ENCODE measurements at regions not wholly inside any gene's neighbourhood (a gene's known extent, or its start where the extent isn't known, plus 50 kb on each side); places are given as distances from the start of the nearest gene placed in this dataset.

DNA sequence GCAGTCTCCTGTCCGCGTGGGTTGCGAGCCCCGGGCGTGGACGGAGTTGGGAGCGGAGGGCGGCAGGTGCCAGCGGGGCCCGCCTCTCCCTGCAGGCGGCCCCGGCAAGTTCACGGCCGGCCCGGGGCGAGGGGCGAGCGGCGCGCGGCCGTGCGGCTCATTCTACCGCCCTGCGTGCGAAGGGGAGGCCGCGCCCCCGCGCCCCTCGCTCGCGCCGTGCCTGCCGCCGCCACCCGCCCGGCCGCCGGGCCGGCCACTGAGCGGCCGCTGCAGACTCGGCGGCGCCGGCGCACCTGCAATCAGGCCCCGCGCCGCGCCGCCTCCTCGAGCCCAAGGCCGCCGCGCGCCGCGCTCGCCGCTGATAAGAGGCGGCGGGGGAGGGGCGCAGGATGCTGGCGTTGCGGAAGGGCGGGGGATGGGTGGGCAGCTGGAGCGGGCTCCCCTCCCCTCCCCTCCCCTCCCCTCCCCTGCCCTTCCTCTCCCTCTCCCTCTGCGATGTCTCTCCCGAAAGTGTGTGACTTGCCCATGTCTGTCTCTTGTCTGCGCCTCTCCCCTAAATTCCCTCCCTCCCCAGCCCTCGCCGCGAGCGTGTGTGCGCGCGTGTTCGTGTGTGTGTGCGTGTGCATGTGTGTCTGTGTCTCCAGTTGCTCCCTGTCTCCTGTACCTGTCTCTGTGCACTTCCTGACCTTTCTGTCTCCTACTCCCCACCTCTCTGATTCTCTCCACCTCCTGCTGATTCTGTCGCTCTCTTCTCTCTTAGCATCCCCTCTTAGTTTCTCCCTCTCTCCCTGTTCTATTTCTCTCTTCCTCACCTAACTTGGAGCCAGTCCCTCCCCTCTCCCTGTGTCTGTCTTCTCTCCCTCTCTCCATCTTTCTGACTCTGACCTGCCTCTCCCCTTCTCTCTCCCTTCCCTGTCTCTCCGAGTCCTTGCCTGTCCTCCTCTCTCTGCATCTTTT, 768.1 kb upstream of the TBX3 start:
- 7 to 22% methylated on average over 11 to 39 of the region's 83 CpGs for WGBS, 2 donors
- intact Hi-C loops (cut with DNase I; ENCODE audit: low total_unique reads), result no loop called here
- TF ChIP-seq CTCF (IDR thresholded peaks at IDR 0.05), result no peak
- TF ChIP-seq POLR2A (IDR thresholded peaks at IDR 0.05), result no peak
- DNase-seq (ENCODE audit: low spot score in 2 of 2), result no peak
- no peak overlapping the region for H3K4me3 ChIP-seq (ENCODE audit: low read depth, poor library complexity, severe bottlenecking)

DNA sequence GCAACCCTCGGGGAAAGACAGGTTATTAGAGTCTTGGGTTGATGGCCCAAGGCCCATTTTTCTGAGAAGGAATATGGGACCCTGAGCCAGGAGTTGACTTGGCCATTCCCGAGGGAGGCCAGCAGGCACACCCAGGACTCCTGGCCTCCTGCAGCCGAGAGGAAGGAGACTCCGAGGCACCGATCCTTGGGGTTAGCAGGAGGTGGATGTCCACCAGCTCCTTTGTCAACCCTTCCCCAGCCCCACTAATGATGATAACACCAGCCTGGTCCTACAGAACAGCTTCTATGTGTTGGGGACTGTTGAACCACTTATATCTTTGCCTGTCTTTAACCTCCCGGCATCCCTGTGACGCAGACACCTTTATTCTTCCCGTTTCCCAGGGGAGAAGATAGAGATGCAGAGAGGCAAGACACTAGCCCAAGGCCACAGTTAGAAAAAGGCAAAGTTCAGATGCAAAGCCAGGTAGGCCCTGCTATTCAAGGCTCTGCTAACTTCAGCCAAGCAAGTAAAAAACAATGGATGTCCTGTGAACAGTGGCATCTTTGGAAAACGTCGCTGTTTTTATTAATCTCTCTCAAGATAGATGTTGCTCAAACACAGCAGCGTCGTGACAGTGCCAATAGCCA, 767.3 kb upstream of the TBX3 start:
- no peak for TF ChIP-seq POLR2A (IDR thresholded peaks at IDR 0.05)
- TF ChIP-seq CTCF (IDR thresholded peaks at IDR 0.05), result no peak
- intact Hi-C loops (cut with DNase I; ENCODE audit: low total_unique reads), result no loop called here
- no peak overlapping the region for H3K4me3 ChIP-seq (ENCODE audit: low read depth, poor library complexity, severe bottlenecking)
- no peak for DNase-seq (ENCODE audit: low spot score in 2 of 2)
- WGBS, 2 donors, result 60 to 63% methylated on average over 12 of the region's 12 CpGs

DNA sequence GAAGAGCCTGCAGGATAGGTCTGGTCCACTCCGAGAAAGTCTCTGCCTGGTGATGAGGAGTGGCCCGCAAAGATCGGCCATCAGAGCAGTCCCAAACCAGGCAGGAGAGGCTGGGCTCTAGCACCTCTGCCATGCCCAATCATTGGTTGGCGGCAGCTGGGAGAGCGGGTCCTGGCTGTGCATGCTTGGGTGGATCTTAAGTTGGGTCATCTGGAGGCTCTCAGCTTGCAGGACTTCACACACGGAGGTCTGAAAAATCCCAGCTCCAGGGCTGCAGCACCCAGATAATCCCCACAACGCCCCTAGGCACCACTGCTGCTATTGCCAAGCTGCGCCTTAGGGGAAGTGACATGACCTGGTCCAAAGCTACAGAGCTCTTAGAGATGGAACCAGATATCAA, 766.7 kb upstream of the TBX3 start:
- no peak for DNase-seq (ENCODE audit: low spot score in 2 of 2)

GRCh38 chr12:115450017-115450416, 766.0 kb upstream of the TBX3 start:
- intact Hi-C loops (cut with DNase I; ENCODE audit: low total_unique reads), result no loop called here
- TF ChIP-seq POLR2A (IDR thresholded peaks at IDR 0.05) (no peak), CTCF (IDR thresholded peaks at IDR 0.05) (no peak)
- H3K4me3 ChIP-seq (ENCODE audit: low read depth, poor library complexity, severe bottlenecking), result no peak overlapping the region
- 72 to 96% methylated on average over 3 of the region's 3 CpGs for WGBS, 2 donors
- no peak for DNase-seq (ENCODE audit: low spot score in 2 of 2)

More for the DNA sequence above, 766.7 kb upstream of the TBX3 start:
- intact Hi-C loops (cut with DNase I; ENCODE audit: low total_unique reads), result no loop called here
- TF ChIP-seq POLR2A (IDR thresholded peaks at IDR 0.05) (no peak), CTCF (IDR thresholded peaks at IDR 0.05) (no peak)
- H3K4me3 ChIP-seq (ENCODE audit: low read depth, poor library complexity, severe bottlenecking), result no peak overlapping the region
- 90 to 95% methylated on average over 7 to 8 of the region's 8 CpGs for WGBS, 2 donors

- TF ChIP-seq POLR2A (IDR thresholded peaks at IDR 0.05), result no peak
- no peak for TF ChIP-seq CTCF (IDR thresholded peaks at IDR 0.05)
Observed at GRCh38 chr12:115449526-115449925, 765.6 kb upstream of the TBX3 start.

More at GRCh38 chr12:115449526-115449925, 765.6 kb upstream of the TBX3 start:
- intact Hi-C loops (cut with DNase I; ENCODE audit: low total_unique reads), result no loop called here
- no peak overlapping the region for H3K4me3 ChIP-seq (ENCODE audit: low read depth, poor library complexity, severe bottlenecking)
- 85 to 87% methylated on average over 5 of the region's 5 CpGs for WGBS, 2 donors
- no peak for DNase-seq (ENCODE audit: low spot score in 2 of 2)

Measured in lower leg skin (tissue), 4 donors.